NCI-H345 (cell line): ENCODE measurements at regions not wholly inside any gene's neighbourhood (a gene's known extent, or its start where the extent isn't known, plus 50 kb on each side); places are given as distances from the start of the nearest gene placed in this dataset.
"Not testable (repeated sequence)": the region's sequence is repeated elsewhere in the genome, so short reads cannot be mapped to it uniquely, and the experiment has no call there.

Source experiments
- DNase-seq: peaks from one replicate; lab custom pipeline; 2025; lab: John Stamatoyannopoulos, UW

- DNase-seq = no peak
Observed at GRCh38 chr6:95865857-95866256, 149.9 kb upstream of the FUT9 start.

DNA sequence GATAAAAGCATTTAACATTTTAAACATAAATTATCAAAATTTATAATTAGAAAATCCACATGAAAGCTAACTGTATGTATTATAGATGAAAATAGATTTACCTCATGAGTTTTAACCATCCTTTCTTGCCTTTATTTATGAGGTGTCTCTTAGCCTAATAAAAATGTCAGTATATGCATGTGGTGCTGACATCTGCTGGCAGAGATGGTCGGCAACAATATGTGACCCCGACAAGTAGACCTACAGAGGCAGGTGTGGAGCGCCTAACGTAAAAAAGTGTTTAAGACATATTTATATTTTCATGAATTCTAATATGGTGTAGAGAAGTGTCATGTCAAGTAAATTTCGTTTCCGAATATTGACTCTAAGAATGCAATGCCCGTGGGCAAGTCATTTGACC, 149.0 kb upstream of the FUT9 start:
- peak; percentile 18 for DNase-seq

DNA sequence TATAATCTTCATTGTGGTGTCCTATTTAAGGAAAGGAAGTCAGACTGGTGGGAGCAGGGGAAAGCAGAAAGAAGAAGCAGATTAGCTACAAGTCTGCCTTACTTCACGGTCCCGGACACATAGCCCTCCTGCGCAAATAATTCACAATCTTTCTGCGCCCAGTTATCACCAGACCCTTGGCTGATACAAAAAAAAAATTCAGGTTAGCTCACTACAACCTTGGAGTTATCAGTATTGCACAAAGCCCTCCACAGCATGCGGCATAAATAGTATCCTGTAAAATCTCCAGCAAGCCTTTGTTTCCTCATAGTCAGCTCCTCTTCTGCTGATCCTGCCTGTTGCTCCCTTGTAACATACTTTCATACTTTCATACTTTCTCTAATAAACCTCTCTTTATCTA, 148.6 kb upstream of the FUT9 start:
- no peak for DNase-seq

GRCh38 chr6:95877480-95877879, 138.3 kb upstream of the FUT9 start:
- DNase-seq = no peak

DNA sequence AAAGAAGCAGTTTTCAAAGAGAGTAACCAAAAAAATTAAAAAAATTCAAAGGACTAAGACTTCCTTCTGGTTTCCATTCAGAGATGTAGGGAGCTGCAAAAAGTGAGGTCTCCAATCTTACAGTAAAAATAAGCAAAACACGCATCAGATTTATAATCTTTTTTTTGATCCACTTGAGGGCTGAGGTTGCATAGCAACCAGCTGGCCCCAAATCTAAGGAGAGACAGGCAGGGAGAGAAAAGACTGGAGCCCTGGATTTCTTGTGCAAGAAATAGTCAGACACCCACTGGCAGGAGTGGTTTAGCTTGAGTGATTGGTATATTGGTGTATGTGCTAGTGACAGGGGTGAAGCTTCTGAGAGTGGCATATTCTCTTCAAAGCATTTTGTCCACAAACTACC, 135.9 kb upstream of the FUT9 start:
- DNase-seq = no peak

GRCh38 chr6:95882371-95882770, 133.4 kb upstream of the FUT9 start:
- DNase-seq = no peak

DNA sequence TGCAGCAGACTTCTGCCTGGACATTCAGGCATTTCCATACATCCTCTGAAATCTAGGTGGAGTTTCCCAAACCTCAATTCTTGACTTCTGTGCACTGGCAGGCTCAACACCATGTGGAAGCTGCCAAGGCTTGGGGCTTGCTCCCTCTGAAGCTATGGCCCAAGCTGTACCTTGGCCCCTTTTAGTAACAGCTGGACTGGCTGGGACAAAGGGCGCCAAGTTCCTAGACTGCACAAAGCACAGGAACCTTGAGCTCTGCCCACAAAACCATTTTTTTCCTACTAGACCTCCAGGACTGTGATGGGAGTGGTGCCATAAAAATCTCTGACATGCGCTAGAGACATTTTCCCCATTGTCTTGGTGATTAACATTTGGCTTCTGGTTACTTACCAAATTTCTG, 127.1 kb upstream of the FUT9 start:
- DNase-seq = not testable (repeated sequence)

GRCh38 chr6:95905132-95905531, 110.6 kb upstream of the FUT9 start:
- DNase-seq = no peak

- no peak for DNase-seq
Observed at GRCh38 chr6:95917034-95917433, 98.7 kb upstream of the FUT9 start.

- no peak for DNase-seq
Observed at GRCh38 chr6:95923518-95923917, 92.3 kb upstream of the FUT9 start.

DNA sequence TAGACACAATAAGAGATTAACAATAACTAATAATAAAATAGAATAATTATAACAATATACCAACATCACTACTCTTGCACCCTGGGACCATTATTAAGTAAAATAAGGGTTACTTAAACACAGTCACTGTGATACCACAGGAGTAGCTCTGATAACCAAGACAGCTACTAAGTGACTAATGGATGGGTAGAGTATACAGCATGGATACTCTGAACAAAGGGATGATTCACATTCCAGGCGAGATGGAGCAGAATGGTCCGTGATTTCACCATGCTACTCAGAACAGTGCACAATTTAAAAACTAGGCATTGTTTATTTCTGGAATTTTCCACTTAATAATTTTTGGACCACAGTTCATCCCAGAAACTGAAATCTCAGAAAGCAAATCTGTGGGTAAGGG, 80.0 kb upstream of the FUT9 start:
- DNase-seq = no peak

DNA sequence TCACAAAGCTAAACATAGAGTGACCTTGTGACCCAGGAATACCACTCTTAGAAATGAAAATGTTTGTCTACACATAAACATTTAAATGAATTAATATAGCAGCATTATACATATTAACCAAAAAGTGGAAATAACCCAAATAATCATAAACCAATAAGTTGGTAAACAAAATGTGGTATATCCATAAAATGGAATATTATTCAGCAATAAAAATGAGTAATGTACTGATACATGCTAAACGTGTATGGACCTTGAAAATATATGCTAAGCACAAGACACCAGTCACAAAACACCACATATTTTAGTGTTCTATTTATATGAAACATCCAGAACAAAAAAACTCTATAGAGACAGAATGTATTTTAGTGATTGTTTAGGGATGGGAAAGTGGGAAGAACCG, 68.9 kb upstream of the FUT9 start:
- DNase-seq = no peak

- DNase-seq = no peak
Observed at GRCh38 chr6:95948324-95948723, 67.5 kb upstream of the FUT9 start.

GRCh38 chr6:95949985-95950384, 65.8 kb upstream of the FUT9 start:
- no peak for DNase-seq

- no peak for DNase-seq
Observed at GRCh38 chr6:95958686-95959085, 57.1 kb upstream of the FUT9 start.

DNA sequence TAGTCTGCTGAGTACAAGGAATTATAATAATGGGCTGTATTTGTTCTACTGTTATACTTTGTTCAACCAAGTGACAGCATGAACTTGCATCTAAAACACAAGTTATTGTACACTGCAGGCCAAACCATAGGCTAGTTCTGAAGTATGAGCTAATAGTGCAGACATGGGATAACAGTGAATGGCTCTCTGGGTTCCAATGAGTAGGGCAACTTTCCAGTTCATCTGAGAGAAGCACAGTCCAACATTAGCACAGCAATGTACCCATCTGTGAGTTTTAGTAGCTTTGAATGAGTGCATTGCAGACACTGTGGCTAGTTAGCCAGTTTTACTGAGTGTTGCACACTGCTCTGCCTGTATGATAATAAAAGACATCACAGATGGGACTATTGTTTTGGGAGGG, 56.5 kb upstream of the FUT9 start:
- no peak for DNase-seq
